ENCODE measurements at regions not wholly inside any gene's neighbourhood (a gene's known extent, or its start where the extent isn't known, plus 50 kb on each side); places are given as distances from the start of the nearest gene placed in this dataset.

- TF ChIP-seq, protein P1, sequence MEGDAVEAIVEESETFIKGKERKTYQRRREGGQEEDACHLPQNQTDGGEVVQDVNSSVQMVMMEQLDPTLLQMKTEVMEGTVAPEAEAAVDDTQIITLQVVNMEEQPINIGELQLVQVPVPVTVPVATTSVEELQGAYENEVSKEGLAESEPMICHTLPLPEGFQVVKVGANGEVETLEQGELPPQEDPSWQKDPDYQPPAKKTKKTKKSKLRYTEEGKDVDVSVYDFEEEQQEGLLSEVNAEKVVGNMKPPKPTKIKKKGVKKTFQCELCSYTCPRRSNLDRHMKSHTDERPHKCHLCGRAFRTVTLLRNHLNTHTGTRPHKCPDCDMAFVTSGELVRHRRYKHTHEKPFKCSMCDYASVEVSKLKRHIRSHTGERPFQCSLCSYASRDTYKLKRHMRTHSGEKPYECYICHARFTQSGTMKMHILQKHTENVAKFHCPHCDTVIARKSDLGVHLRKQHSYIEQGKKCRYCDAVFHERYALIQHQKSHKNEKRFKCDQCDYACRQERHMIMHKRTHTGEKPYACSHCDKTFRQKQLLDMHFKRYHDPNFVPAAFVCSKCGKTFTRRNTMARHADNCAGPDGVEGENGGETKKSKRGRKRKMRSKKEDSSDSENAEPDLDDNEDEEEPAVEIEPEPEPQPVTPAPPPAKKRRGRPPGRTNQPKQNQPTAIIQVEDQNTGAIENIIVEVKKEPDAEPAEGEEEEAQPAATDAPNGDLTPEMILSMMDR (IDR thresholded peaks at IDR 0.05): no peak
- no peak for TF ChIP-seq POLR2A (IDR thresholded peaks at IDR 0.05; ENCODE audit: low read depth)
These were observed 709.1 kb downstream of the PTPRU start for GRCh38 chr1:29945426-29945825.

Measured in esophagus muscularis mucosa (tissue), 3 donors.